GM11168 (cell line): ENCODE measurements at regions not wholly inside any gene's neighbourhood (a gene's known extent, or its start where the extent isn't known, plus 50 kb on each side); places are given as distances from the start of the nearest gene placed in this dataset.

ENCODE experiments used
- in situ Hi-C: fragments of 300-500 bp; cut with MboI; formaldehyde crosslinking; loops from one replicate; pipeline ENCODE4 v1.12.0; 2022; ENCODE audit warnings: low sequenced_read_pairs; ENCODE audit not compliant: unreplicated experiment

- in situ Hi-C loops, result no loop called here
Measured at GRCh38 chr14:34035177-34035933, 84.5 kb upstream of the EGLN3 start.

- in situ Hi-C loops, result no loop called here
Measured at GRCh38 chr14:34034447-34035176, 83.7 kb upstream of the EGLN3 start.

GRCh38 chr14:34032720-34033119, 81.8 kb upstream of the EGLN3 start:
- in situ Hi-C loops, result no loop called here

GRCh38 chr14:34030864-34031263, 80.0 kb upstream of the EGLN3 start:
- in situ Hi-C loops, result no loop called here

GRCh38 chr14:34029921-34030334, 79.1 kb upstream of the EGLN3 start:
- in situ Hi-C loops, result no loop called here

GRCh38 chr14:34027990-34028495, 77.2 kb upstream of the EGLN3 start:
- in situ Hi-C loops, result no loop called here

- in situ Hi-C loops, result no loop called here
Measured at GRCh38 chr14:34027130-34027989, 76.5 kb upstream of the EGLN3 start.

GRCh38 chr14:34025325-34026017, 74.6 kb upstream of the EGLN3 start:
- in situ Hi-C loops, result no loop called here

- in situ Hi-C loops, result no loop called here
Measured at GRCh38 chr14:34024768-34025144, 73.9 kb upstream of the EGLN3 start.

- in situ Hi-C loops, result no loop called here
Measured at GRCh38 chr14:34023824-34024767, 73.2 kb upstream of the EGLN3 start.

- in situ Hi-C loops, result no loop called here
Measured at GRCh38 chr14:34021096-34021495, 70.2 kb upstream of the EGLN3 start.

GRCh38 chr14:34020014-34020413, 69.1 kb upstream of the EGLN3 start:
- in situ Hi-C loops, result no loop called here

GRCh38 chr14:34018564-34019244, 67.8 kb upstream of the EGLN3 start:
- in situ Hi-C loops, result no loop called here

GRCh38 chr14:34018125-34018524, 67.3 kb upstream of the EGLN3 start:
- in situ Hi-C loops, result no loop called here

GRCh38 chr14:34015383-34015782, 64.5 kb upstream of the EGLN3 start:
- in situ Hi-C loops, result no loop called here

GRCh38 chr14:34014936-34015335, 64.1 kb upstream of the EGLN3 start:
- in situ Hi-C loops, result no loop called here

- in situ Hi-C loops, result no loop called here
Measured at GRCh38 chr14:34013721-34014060, 62.8 kb upstream of the EGLN3 start.

GRCh38 chr14:34012978-34013720, 62.3 kb upstream of the EGLN3 start:
- in situ Hi-C loops, result no loop called here
